ENCODE measurements at regions not wholly inside any gene's neighbourhood (a gene's known extent, or its start where the extent isn't known, plus 50 kb on each side); places are given as distances from the start of the nearest gene placed in this dataset.
"Not testable (repeated sequence)": the region's sequence is repeated elsewhere in the genome, so short reads cannot be mapped to it uniquely, and the experiment has no call there.

GRCh38 chr5:166804693-166805092, 1486.8 kb upstream of the WWC1 start:
- DNase-seq (ENCODE audit: low spot score); intact Hi-C loops (cut with DNase I); ATAC-seq: not testable (repeated sequence)

DNA sequence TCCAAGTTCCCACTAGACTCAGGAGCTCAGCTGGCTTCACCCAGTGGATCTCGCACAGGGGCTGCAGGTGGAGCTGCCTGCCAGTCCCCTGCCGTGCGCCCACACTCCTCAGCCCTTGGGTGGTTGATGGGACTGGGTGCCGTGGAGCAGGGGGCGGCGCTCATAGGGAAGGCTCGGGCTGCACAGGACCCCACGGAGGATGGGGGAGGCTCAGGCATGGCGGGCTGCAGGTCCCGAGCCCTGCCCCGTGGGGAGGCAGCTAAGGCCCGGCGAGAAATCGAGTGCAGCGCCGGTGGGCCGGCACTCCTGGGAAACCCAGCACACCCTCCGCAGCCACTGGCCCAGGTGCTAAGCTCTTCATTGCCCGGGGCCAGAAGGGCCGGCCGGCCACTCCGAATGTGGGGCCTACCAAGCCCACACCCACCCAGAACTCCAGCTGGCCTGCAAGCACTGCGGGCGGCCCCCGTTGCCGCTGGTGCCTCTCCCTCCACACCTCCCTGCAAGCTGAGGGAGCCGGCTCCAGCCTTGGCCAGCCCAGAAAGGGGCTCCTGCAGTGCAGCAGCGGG, 1481.3 kb upstream of the WWC1 start:
- DNase-seq (ENCODE audit: low spot score); ATAC-seq; intact Hi-C loops (cut with DNase I): not testable (repeated sequence)

GRCh38 chr5:166810721-166811120, 1480.7 kb upstream of the WWC1 start:
- DNase-seq (ENCODE audit: low spot score) (no peak), ATAC-seq (no peak)
- intact Hi-C loops (cut with DNase I) = no loop called here

DNA sequence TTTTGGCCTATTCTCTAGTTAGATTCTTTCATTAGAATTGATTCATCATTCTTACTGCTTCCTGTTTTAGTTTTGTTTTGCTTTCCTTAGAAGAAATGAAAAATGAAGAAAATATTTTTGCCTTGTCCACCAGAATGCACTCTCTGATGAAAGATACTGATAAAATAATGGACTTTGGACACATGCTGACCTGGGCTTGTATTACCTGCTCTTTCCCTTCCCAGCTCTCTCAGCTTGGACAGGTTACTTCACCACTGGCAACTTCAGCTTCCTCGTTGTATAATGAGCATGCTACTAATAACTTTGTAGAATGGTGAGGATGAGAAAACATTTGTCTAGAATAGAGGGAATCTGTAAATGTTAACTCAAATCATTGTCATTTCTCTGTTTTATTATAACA, 1468.1 kb upstream of the WWC1 start:
- no peak for ATAC-seq
- intact Hi-C loops (cut with DNase I) = loop anchor here (5.0 kb wide), 1 partner anchor 1626 kb away; no protein-coding TSS in a partner anchor
- no peak for DNase-seq (ENCODE audit: low spot score)

DNA sequence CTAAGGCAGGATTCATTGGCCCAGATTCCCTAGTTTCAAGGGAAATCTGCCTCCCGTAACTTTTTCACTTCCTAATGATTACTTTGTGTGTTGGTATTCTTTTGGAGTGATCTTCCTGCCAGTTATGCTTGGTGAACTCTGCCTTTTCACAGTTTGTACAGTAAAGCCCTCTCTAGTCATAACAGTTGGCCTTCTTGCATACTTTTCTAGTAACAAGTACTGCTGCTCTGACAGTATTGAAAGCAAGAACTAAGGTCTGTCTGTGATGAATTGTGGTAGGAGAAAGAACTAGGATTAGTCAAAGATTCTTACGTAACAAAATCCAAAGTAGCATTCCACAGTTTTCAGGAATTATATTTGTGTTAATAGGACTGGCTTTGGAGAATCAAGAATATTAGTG, 1457.2 kb upstream of the WWC1 start:
- DNase-seq (ENCODE audit: low spot score) (no peak), ATAC-seq (no peak)
- intact Hi-C loops (cut with DNase I) = no loop called here

DNA sequence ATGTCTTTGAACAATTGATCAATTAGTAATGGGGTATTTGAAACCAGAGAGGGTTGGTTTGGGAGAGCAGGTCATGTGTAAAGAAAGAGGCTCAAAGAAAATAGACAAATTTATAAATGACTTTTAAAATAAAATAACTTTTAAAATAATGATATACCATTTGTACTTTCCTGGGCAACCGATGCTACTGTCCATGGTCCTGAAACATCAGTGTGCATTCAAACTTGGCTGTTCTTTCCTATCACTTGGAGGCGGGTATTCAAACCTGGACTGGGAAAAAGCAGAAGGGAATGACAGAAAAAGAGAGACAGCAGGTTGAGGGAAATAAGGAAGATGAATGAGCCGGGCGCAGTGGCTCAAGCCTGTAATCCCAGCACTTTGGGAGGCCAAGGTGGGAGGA, 1446.4 kb upstream of the WWC1 start:
- no peak for DNase-seq (ENCODE audit: low spot score)
- no peak for ATAC-seq
- intact Hi-C loops (cut with DNase I) = no loop called here

GRCh38 chr5:166856791-166857190, 1434.7 kb upstream of the WWC1 start:
- intact Hi-C loops (cut with DNase I) = no loop called here
- no peak for DNase-seq (ENCODE audit: low spot score)
- no peak for ATAC-seq

DNA sequence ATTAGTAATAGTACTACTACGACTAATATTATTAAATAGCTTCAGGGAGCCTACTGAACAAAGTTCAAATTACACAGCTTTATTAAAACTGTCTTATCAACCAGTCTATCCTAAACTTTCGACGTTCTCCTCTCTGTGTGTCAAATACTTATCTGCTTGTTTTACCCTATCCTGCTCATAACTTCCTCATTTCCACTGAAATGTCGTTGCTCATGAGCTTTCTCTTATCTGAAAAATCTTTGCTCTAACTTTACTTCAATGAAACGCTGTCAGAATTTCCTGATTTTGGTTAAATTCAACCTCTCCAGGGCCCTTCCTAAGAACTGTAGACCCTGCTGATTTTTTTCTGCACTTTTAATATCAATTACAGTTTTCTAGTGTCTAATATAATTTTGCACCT, 1431.0 kb upstream of the WWC1 start:
- ATAC-seq (no peak), DNase-seq (ENCODE audit: low spot score) (no peak)

DNA sequence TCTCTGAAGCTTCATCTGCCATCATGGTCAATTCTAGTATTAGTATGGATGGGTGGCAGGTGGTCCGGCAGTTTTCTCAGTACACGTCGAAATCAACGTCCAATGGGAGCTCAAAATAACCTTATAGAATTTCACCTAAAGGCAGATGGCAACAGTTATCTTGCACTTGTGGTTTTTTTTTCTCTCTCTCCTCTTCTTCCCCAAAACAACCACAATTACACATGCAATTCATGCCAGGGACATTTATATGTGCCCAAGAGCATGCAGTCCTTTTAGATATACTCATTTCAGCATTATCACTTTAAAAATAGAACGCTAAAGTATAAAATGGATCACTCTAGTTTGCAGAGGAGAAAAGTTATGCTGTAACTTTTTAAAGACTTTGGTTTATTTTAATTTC, 1428.9 kb upstream of the WWC1 start:
- ATAC-seq (no peak), DNase-seq (ENCODE audit: low spot score) (no peak)
- intact Hi-C loops (cut with DNase I) = no loop called here

More for the DNA sequence above, 1431.0 kb upstream of the WWC1 start:
- intact Hi-C loops (cut with DNase I) = no loop called here

DNA sequence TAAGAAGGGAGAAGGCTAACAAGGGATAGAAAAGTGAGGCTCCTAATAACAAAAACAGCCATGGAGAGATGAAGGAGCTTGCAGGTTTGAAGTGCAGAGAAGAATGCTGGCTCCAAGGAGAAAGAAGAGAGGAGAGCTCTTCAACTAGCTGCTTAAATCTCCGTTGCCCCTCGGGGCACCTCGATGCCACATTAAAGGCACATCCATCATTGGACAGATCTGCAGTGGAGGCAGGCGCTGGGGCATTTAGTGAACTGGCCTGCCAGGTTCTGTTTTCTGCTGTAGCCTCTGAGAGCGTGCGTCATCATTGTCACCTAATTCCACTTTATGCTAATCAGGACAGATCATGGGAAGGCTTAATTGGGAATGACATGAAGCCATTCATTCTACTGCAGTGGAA, 1426.2 kb upstream of the WWC1 start:
- intact Hi-C loops (cut with DNase I) = no loop called here
- ATAC-seq (no peak), DNase-seq (ENCODE audit: low spot score) (no peak)

DNA sequence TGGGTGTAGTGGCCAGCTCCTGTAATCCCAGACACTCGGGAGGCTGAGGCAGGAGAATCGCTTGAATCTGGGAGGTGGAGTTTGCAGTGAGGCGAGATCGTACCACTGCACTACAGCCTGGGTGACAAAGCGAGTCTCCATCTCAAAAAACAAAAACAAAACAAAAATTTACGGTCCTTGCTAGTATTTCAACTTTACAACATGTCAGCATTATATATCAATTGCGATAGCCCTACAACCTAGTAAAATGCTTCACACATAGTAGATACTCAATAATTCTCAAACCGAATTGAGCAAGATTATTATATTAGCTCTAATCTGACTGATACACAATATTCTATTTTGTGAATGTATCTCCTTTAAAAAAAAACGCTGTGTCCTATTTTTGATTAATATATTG, 1411.0 kb upstream of the WWC1 start:
- DNase-seq (ENCODE audit: low spot score) = no peak
- intact Hi-C loops (cut with DNase I) = no loop called here
- no peak for ATAC-seq

DNA sequence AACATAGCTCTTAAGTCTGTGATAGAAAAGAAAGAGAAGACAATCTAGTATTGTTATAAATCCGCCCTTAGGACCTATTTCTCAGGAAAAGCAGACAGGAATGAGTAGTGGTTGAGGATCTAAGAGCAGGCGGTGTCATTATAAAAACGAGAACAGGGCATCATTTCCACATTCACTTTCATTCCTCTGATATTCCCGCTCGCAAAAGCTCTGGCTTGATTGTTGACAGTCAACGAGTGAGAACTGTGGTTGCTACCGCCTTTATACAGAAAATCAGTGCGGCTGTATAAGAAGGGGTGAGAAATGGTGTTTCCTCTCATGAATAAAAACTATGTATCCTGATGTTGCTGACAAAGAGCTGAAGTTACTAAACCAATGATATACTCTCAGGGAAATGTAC, 1409.6 kb upstream of the WWC1 start:
- DNase-seq (ENCODE audit: low spot score) = no peak
- no peak for ATAC-seq
- intact Hi-C loops (cut with DNase I) = no loop called here

DNA sequence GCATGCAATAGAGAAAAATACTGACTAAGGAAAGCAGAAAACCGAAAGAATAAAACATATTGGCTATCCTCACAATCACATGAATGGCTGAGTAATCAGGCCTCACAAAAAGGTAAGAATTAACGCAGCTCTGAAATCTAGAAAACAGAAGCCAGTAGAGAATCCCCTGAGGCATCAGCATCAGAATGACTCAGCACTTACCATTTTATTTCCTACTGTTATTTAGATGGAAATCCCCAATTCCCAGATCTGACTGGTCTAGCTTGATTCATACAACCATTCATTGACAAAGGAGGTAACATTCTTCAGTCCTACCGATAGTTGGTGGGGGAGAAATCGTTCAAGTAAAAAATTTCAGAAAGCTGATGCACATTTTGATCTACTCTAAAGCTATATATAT, 1408.4 kb upstream of the WWC1 start:
- ATAC-seq (no peak), DNase-seq (ENCODE audit: low spot score) (no peak)

GRCh38 chr5:166898166-166898565, 1393.3 kb upstream of the WWC1 start:
- intact Hi-C loops (cut with DNase I) = no loop called here
- DNase-seq (ENCODE audit: low spot score) (no peak), ATAC-seq (no peak)

More for the DNA sequence above, 1408.4 kb upstream of the WWC1 start:
- intact Hi-C loops (cut with DNase I) = no loop called here

- intact Hi-C loops (cut with DNase I) = no loop called here
- no peak for ATAC-seq
- no peak for DNase-seq (ENCODE audit: low spot score)
These were observed 1392.1 kb upstream of the WWC1 start for GRCh38 chr5:166899343-166899742.

DNA sequence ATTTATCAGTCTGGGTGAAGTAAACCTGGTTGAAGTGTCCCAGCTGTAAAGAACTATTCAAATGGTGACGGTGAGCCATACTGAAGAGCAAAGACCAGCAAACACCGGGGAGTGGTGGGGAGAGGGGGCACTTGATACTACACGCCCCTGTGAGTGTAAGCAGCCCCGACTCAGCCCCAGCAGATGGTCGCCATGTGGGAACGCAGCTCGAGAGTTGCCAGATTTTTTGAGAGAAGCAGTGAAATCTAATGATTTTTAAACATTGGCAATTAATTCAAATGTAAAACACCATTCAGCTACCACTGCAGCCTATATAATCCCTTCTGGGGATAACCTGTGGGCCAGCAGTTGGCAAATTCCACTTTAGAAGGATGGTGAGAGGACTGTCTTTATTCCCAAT, 1386.9 kb upstream of the WWC1 start:
- intact Hi-C loops (cut with DNase I) = no loop called here
- ATAC-seq = no peak
- DNase-seq (ENCODE audit: low spot score) = no peak

DNA sequence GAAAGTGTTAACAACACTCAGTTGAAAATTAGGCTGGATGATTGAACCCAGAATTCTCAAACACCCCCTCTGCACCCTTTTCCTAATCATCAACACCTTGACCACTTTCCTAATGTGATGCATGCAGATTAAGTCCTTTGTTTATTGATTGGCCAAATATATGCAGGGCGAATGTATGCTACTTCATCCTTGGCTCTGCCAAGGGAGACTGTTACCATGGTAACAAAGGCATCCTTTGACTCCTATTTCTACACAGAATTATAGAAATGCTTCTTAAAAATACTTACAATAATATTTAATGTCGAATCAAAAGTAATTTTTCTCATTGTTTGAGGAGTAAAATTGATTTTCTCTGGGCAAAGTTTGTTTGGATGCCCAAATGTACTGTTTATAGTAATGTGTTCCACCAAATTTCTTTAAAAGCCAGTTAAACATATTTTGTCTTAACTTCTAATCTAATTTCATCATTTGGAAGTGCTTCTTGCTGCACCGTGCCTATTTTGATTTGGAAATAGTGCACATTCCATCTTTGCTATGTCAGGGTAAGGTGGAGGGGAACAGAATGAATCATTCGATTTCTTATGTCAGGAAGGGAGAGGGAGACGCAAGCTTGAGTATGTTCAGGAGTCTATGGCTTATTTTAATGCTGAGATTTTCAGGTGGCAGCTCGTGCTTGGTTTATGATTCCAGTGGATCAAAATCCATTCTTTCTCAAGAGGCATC, 1384.3 kb upstream of the WWC1 start:
- no peak for DNase-seq (ENCODE audit: low spot score)
- ATAC-seq = no peak
- intact Hi-C loops (cut with DNase I) = no loop called here

DNA sequence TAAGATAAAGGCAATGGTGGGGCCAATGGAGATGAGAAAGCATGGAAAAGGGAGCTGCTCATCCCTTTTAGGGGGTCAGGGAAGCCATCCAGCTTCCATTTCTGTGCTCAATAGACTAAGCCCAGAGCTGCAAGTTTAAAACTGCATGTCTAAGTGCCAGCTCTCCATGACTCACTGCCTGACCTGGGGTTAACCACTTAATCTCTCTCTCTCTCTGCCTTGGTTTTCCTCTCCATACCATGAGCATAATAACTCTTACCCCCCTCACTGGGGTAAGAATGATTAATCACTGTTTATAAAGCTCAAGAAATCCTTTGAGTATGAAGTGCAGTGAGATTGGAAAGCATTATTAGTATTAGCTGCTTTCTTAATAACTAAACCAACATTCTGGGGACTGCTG, 1382.4 kb upstream of the WWC1 start:
- intact Hi-C loops (cut with DNase I) = no loop called here
- DNase-seq (ENCODE audit: low spot score) (no peak), ATAC-seq (no peak)

DNA sequence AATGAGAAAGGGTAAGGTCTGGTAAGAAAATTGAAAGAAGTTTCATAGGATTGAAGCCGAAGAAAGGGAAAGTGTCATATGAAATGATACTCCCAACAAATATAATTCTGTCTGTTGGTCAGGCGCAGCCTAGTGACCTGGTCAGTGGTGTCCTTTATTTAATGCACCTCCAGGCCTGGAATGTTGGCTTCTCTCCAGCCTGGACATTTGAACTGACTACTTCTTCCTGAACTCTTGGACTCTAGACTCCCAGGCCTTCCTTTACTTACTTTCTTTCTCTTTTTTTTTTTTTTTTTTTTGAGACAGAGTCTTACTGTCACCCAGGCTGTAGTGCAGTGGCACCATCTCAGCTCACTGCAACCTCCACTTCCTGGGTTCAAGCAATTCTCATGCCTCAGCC, 1381.5 kb upstream of the WWC1 start:
- no peak for ATAC-seq
- no peak for DNase-seq (ENCODE audit: low spot score)
- intact Hi-C loops (cut with DNase I) = no loop called here

DNA sequence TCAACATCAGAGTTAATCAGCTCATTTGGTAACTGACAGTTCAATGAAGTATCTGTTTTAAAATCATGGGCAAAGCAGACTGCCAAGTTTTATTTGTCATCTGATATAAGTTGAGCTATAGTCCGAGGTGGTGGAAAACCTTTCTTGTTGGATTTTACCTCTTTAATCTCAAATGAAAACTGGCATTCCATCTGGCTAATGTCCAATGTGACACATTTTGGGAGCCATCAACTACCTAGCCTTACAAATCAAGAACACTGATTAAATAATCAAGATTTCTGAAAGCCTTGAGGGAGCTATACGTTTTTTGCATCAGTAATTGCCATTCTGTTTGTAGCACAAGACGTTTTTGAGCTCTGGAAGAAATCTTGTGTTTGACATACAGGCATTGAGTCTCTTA, 1380.5 kb upstream of the WWC1 start:
- intact Hi-C loops (cut with DNase I) = no loop called here
- ATAC-seq = no peak
- DNase-seq (ENCODE audit: low spot score) = no peak

DNA sequence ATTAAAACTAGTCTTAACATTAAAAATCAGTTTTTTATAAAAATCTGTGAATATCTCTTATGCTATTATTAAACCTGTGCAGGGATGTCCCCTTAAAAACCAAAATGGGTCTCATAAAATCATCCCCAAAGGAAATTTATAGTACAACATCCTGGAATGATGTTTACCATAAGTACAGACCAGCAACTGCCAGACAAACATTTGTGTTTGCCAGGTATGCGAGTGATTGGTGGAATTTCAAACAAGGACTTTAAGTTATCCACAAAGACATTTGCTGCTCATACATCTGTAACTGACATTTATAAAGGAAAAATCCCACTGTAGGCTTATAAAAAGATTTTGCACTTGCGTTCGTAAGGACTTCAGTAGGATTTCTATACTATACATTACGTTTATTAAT, 1375.4 kb upstream of the WWC1 start:
- intact Hi-C loops (cut with DNase I) = no loop called here

More for the DNA sequence above, 1375.4 kb upstream of the WWC1 start:
- no peak for DNase-seq (ENCODE audit: low spot score)
- ATAC-seq = no peak

Measured in sciatic nerve (tissue), 2 donors.